IMR-90 (cell line): ENCODE measurements at regions not wholly inside any gene's neighbourhood (a gene's known extent, or its start where the extent isn't known, plus 50 kb on each side); places are given as distances from the start of the nearest gene placed in this dataset.
A peak's percentile ranks its signal among the peaks of the same experiment; 100 is the strongest.

Source experiments
- ATAC-seq: fragments of 200-7000 bp; cut with Tn5 transposase; 2 replicates; pipeline ENCODE4 v1.9.1; 2020; ENCODE audit warnings: low read depth, mild to moderate bottlenecking, moderate library complexity
- BruUV-seq: library from RNA; stranded (reverse); fragments of 400-500 nt; replicated peaks from 2 replicates; lab custom pipeline; 2021; lab: Mats Ljungman, UMichigan
- CTCF ChIA-PET: fragments of 300-600 bp; formaldehyde crosslinking; extraction: SDS; loops from one replicate; lab custom pipeline; 2021; ENCODE audit warnings: antibody characterized with exemption; lab: Yijun Ruan, JAX
- POLR2A ChIA-PET: fragments of 300-600 bp; sonication (Branson Sonifier 250); formaldehyde crosslinking; loops from one replicate; lab custom pipeline; 2022; ENCODE audit warnings: antibody characterized with exemption; ENCODE audit not compliant: unreplicated experiment; lab: Charles Lee
- DNase-seq: peaks from one replicate; pipeline ENCODE4 v3.0.0; 2013
- H2AFZ ChIP-seq: replicated peaks from 2 replicates; pipeline ENCODE3; 2013; ENCODE audit warnings: low read length, mild to moderate bottlenecking; ENCODE audit not compliant: poor library complexity
- H2AK5ac ChIP-seq: 2 replicates; pipeline ENCODE4 v1.6.1; 2013; ENCODE audit warnings: low read depth, low read length, inconsistent platforms
- H2AK9ac ChIP-seq: replicated peaks from 2 replicates; pipeline ENCODE3; 2013; ENCODE audit warnings: mild to moderate bottlenecking, low read depth, low read length, moderate library complexity; ENCODE audit not compliant: poor library complexity
- H2BK120ac ChIP-seq: 2 replicates; pipeline ENCODE4 v1.6.1; 2013; ENCODE audit warnings: low read depth, low read length, inconsistent platforms
- H2BK15ac ChIP-seq: 3 replicates; pipeline ENCODE4 v1.6.1; 2013; ENCODE audit warnings: low read depth, low read length, inconsistent platforms
- H2BK20ac ChIP-seq: 2 replicates; pipeline ENCODE4 v1.6.1; 2013; ENCODE audit warnings: low read depth, mild to moderate bottlenecking, inconsistent platforms, low read length, moderate library complexity
- H2BK5ac ChIP-seq: 2 replicates; pipeline ENCODE4 v1.6.1; 2013; ENCODE audit warnings: mild to moderate bottlenecking, low read depth, low read length, inconsistent platforms; ENCODE audit not compliant: poor library complexity, severe bottlenecking
- H3K14ac ChIP-seq: replicated peaks from 2 replicates; pipeline ENCODE4 v1.6.1; 2013; ENCODE audit warnings: low read depth, low read length, inconsistent platforms
- H3K18ac ChIP-seq: 2 replicates; pipeline ENCODE4 v1.6.1; 2013; ENCODE audit warnings: low read depth, low read length, control low read depth
- H3K23ac ChIP-seq: 2 replicates; pipeline ENCODE4 v1.6.1; 2013; ENCODE audit warnings: low read depth, low read length, inconsistent platforms
- H3K27ac ChIP-seq: 2 replicates; pipeline ENCODE4 v1.5.1; 2013; ENCODE audit warnings: mild to moderate bottlenecking, control low read depth, low read length; ENCODE audit not compliant: insufficient read depth
- H3K27me3 ChIP-seq: 2 replicates; pipeline ENCODE4 v1.6.1; 2013; ENCODE audit warnings: low read length; ENCODE audit not compliant: control insufficient read depth, insufficient read depth
- H3K36me3 ChIP-seq: 2 replicates; pipeline ENCODE4 v1.6.1; 2013; ENCODE audit warnings: low read length, mixed read lengths; ENCODE audit not compliant: control insufficient read depth, insufficient read depth
- H3K4ac ChIP-seq: 2 replicates; pipeline ENCODE4 v1.6.1; 2013; ENCODE audit warnings: low read depth, low read length, inconsistent platforms
- H3K4me1 ChIP-seq: 2 replicates; pipeline ENCODE4 v1.6.1; 2013; ENCODE audit warnings: low read length, mixed read lengths; ENCODE audit not compliant: control insufficient read depth, insufficient read depth
- H3K4me2 ChIP-seq: 2 replicates; pipeline ENCODE4 v1.6.1; 2013; ENCODE audit warnings: low read depth, mild to moderate bottlenecking, control low read depth, low read length, moderate library complexity
- H3K4me3 ChIP-seq: 2 replicates; pipeline ENCODE4 v1.5.1; 2013; ENCODE audit warnings: low read depth, mild to moderate bottlenecking, control low read depth, low read length, moderate library complexity; ENCODE audit not compliant: insufficient read depth
- H3K56ac ChIP-seq: 2 replicates; pipeline ENCODE4 v1.6.1; 2013; ENCODE audit warnings: low read length, inconsistent platforms; ENCODE audit not compliant: insufficient read depth; ENCODE audit errors: extremely low read depth
- H3K79me1 ChIP-seq, 2 experiments: 2 replicates each; pipeline ENCODE4 v1.6.1; 2013; ENCODE audit warnings: low read length in 2 of 2, inconsistent platforms in 1 of 2, low read depth in 1 of 2
- H3K9ac ChIP-seq: 2 replicates; pipeline ENCODE4 v1.6.1; 2013; ENCODE audit warnings: low read depth, low read length, control low read depth
- H3K9me1 ChIP-seq: 2 replicates; pipeline ENCODE4 v1.6.1; 2013; ENCODE audit warnings: low read length, inconsistent platforms; ENCODE audit not compliant: insufficient read depth
- H3K9me3 ChIP-seq: 2 replicates; pipeline ENCODE4 v1.6.1; 2013; ENCODE audit warnings: low read length; ENCODE audit not compliant: control insufficient read depth, insufficient read depth
- H4K20me1 ChIP-seq: 2 replicates; pipeline ENCODE4 v1.6.1; 2013; ENCODE audit warnings: low read length, inconsistent platforms; ENCODE audit not compliant: insufficient read depth
- H4K5ac ChIP-seq: 2 replicates; pipeline ENCODE4 v1.6.1; 2013; ENCODE audit warnings: mild to moderate bottlenecking, low read depth, low read length, control low read depth
- H4K8ac ChIP-seq, 2 experiments: 2 replicates each; pipeline ENCODE4 v1.6.1; 2013; ENCODE audit warnings: low read depth in 2 of 2, low read length in 2 of 2, control low read depth in 1 of 2, inconsistent platforms in 1 of 2
- H4K91ac ChIP-seq: 2 replicates; pipeline ENCODE4 v1.6.1; 2013; ENCODE audit warnings: low read depth, low read length, inconsistent platforms; ENCODE audit not compliant: insufficient read depth
- BHLHE40 ChIP-seq: fragments of 150-350 bp; IDR thresholded peaks from 2 replicates; pipeline ENCODE4 v1.6.1; 2016; ENCODE audit warnings: mild to moderate bottlenecking, low read depth, low read length
- CHD1 ChIP-seq: IDR thresholded peaks from 2 replicates; pipeline ENCODE4 v1.6.1; 2012; ENCODE audit warnings: low read depth, low read length, improper control_type of control experiment
- MXI1 ChIP-seq: IDR thresholded peaks from 2 replicates; pipeline ENCODE4 v1.6.1; 2012; ENCODE audit warnings: low read depth, mild to moderate bottlenecking, low read length, moderate library complexity, borderline replicate concordance
- RCOR1 ChIP-seq: IDR thresholded peaks from 2 replicates; pipeline ENCODE4 v1.6.1; 2012; ENCODE audit warnings: mild to moderate bottlenecking, low read length, improper control_type of control experiment; ENCODE audit not compliant: insufficient replicate concordance
- SMC3 ChIP-seq: fragments of 150-350 bp; IDR thresholded peaks from 2 replicates; pipeline ENCODE4 v1.6.1; 2016; ENCODE audit warnings: low read depth, mild to moderate bottlenecking, antibody characterized with exemption, low read length, moderate library complexity
- WGBS, 2 experiments: methylation state at CpG; one replicate each; pipeline versions ENCODE4 v1.1.5 to v1.1.7; 2013; ENCODE audit warnings: missing lambda C conversion rate in 2 of 2; ENCODE audit not compliant: insufficient read length in 1 of 2; ENCODE audit errors: extremely low coverage in 2 of 2; 5-methylcytosine and 5-hydroxymethylcytosine counted together
- dilution Hi-C: fragments of 300-500 bp; cut with HindIII; formaldehyde crosslinking; loops from one replicate; pipeline ENCODE4 v1.14.3; 2018; ENCODE audit warnings: low sequenced_read_pairs; ENCODE audit not compliant: unreplicated experiment
- in situ Hi-C: fragments of 300-500 bp; cut with MboI; formaldehyde crosslinking; loops from 3 replicates; pipeline ENCODE4 v1.14.3; 2019; ENCODE audit warnings: low sequenced_read_pairs, inconsistent platforms, mixed read lengths
- intact Hi-C: fragments of 100-400 bp; cut with micrococcal nuclease; formaldehyde crosslinking; loops from 2 replicates; pipeline ENCODE4 v1.10.0; 2022

- H3K36me3 ChIP-seq = no peaks in the 10 kb centered on the region
- H2BK120ac ChIP-seq = no peak overlapping the region
- H3K4ac ChIP-seq = no peak overlapping the region
- H3K9ac ChIP-seq = no peak overlapping the region
- in situ Hi-C loops (no loop called here), intact Hi-C loops (no loop called here), dilution Hi-C loops (no loop called here)
- no peaks in the 10 kb centered on the region for H3K79me1 ChIP-seq
- peak overlapping the region; percentile 16; the same call in 1 of the 2 replicates for H2BK20ac ChIP-seq
- DNase-seq = peak; percentile 37
- H4K8ac ChIP-seq = no peak overlapping the region
- H3K9me3 ChIP-seq = peaks cover 3% of the 10 kb centered on the region; the same call in 1 of the 2 replicates
- no peak overlapping the region for H4K5ac ChIP-seq
- H3K4me1 ChIP-seq = peaks cover 4% of the 10 kb centered on the region
- no peaks in the 10 kb centered on the region for H3K27me3 ChIP-seq
- H3K4me2 ChIP-seq = no peak overlapping the region
- H2BK15ac ChIP-seq = 0 out of 3 replicates have a peak overlapping the region, but pooled peaks have one; percentile 1
- no peak overlapping the region for H3K27ac ChIP-seq
- H2AK5ac ChIP-seq = no peak overlapping the region
- no peak for ATAC-seq
- no peak overlapping the region for H3K14ac ChIP-seq
- 80% methylated on average over 1 of the region's 6 CpGs; no CpG with 5 or more reads in 1 of the 2 experiments for whole genome bisulfite sequencing, 2 experiments
- H2AFZ ChIP-seq = no peak overlapping the region
- CTCF ChIA-PET = no interaction called here
- H3K9me1 ChIP-seq = no peaks in the 10 kb centered on the region
- no peak for TF ChIP-seq BHLHE40
- TF ChIP-seq RCOR1 = no peak
- TF ChIP-seq MXI1 = no peak
- TF ChIP-seq SMC3 = no peak
- no peak for TF ChIP-seq CHD1
- no peak overlapping the region for H3K23ac ChIP-seq
- H3K56ac ChIP-seq = no peak overlapping the region
- H3K18ac ChIP-seq = peak overlapping the region; percentile 61; the same call in 1 of the 2 replicates
- H2BK5ac ChIP-seq = no peak overlapping the region
- POLR2A ChIA-PET = no interaction called here
- BruUV-seq = no TSS peak
- H4K91ac ChIP-seq = no peak overlapping the region
- H2AK9ac ChIP-seq = no peak overlapping the region
- no peaks in the 10 kb centered on the region for H4K20me1 ChIP-seq
- H3K4me3 ChIP-seq = no peak overlapping the region
Observed at GRCh38 chr5:124867137-124867704, 120.8 kb upstream of the ZNF608 start.
